Right atrium auricular region (tissue), 2 donors: ENCODE measurements at regions not wholly inside any gene's neighbourhood (a gene's known extent, or its start where the extent isn't known, plus 50 kb on each side); places are given as distances from the start of the nearest gene placed in this dataset.

ENCODE experiments used
- DNase-seq: peaks from one replicate; pipeline ENCODE4 v3.0.0-alpha.2; 2019; ENCODE audit warnings: low spot score
- H3K27ac ChIP-seq, 2 donors: fragments of 200-600 bp; sonication (generic); 1 replicate in 1 of 2; 2 replicates in 1 of 2; pipeline ENCODE4 v1.5.1; 2016 to 2019
- H3K27me3 ChIP-seq, 2 donors: fragments of 200-600 bp; sonication (generic); one replicate each; pipeline versions ENCODE4 v1.5.1 to v1.6.0; 2017 to 2019
- H3K36me3 ChIP-seq: fragments of 200-600 bp; sonication (generic); one replicate; pipeline ENCODE4 v1.5.1; 2016
- H3K4me1 ChIP-seq, 2 donors: fragments of 200-600 bp; sonication (generic); one replicate each; pipeline versions ENCODE4 v1.5.1 to v1.6.0; 2017 to 2019
- H3K4me3 ChIP-seq, 2 donors: fragments of 200-600 bp; sonication (generic); 1 replicate in 1 of 2; 2 replicates in 1 of 2; pipeline ENCODE4 v1.5.1; 2017 to 2019; ENCODE audit warnings: mild to moderate bottlenecking in 1 of 2, moderate library complexity in 1 of 2
- H3K9me3 ChIP-seq, 2 donors: fragments of 200-600 bp; sonication (generic); one replicate each; pipeline ENCODE4 v1.5.1; 2019
- TF ChIP-seq, protein P1 (sequence below), 2 donors: fragments of 200-600 bp; sonication (generic); IDR thresholded peaks; one replicate each; pipeline ENCODE4 v1.5.1; 2019; ENCODE audit warnings: antibody characterized with exemption in 2 of 2

DNA sequence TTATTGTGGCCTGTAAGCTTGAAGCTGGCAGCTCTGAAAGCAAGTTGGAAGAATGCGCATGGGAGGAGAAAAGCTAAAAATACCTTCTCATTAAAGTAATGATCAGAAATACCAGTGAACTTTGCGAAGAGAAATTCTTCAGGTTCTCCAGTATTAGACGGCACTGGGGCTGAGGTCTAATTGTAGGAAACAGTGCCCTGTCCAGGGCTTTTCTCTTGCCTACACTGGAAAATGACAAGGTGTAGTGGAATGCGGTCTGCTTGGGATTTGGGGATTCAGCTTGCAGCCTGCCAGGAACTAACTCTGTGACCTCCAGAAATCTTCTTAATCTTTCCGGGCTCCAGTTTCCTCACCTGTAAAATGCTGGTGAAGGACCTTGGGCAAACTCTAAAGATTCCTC lies 53.3 kb upstream of the KCNJ16 start:
- no peaks in the 10 kb centered on the region for H3K9me3 ChIP-seq
- H3K27ac ChIP-seq, result no peak overlapping the region
- peaks cover 0 to 11% of the 10 kb centered on the region in 2 donors for H3K4me1 ChIP-seq
- H3K36me3 ChIP-seq, result no peaks in the 10 kb centered on the region
- no peaks in the 10 kb centered on the region for H3K27me3 ChIP-seq
- no peak overlapping the region for H3K4me3 ChIP-seq
- DNase-seq, result no peak
- TF ChIP-seq, protein P1, sequence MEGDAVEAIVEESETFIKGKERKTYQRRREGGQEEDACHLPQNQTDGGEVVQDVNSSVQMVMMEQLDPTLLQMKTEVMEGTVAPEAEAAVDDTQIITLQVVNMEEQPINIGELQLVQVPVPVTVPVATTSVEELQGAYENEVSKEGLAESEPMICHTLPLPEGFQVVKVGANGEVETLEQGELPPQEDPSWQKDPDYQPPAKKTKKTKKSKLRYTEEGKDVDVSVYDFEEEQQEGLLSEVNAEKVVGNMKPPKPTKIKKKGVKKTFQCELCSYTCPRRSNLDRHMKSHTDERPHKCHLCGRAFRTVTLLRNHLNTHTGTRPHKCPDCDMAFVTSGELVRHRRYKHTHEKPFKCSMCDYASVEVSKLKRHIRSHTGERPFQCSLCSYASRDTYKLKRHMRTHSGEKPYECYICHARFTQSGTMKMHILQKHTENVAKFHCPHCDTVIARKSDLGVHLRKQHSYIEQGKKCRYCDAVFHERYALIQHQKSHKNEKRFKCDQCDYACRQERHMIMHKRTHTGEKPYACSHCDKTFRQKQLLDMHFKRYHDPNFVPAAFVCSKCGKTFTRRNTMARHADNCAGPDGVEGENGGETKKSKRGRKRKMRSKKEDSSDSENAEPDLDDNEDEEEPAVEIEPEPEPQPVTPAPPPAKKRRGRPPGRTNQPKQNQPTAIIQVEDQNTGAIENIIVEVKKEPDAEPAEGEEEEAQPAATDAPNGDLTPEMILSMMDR (IDR thresholded peaks at IDR 0.05), result no peak

DNA sequence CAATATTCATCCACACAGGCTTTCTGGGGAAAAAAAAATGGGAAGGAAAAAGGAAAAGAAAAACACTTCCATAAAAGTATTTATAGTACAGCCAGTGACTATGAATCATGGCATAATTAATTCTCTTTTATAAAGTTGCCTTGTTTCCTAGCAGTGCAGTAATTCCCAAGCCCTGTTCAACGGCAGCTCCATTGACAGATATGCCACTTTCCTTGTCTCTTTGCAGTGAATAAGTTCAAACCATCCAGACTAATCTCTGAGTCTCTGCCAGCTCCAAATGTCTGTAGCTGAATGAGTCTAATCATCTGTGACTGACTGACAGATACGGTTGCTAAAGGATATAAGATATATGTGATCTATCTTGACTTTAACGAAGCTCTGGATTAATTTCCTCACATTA lies 52.9 kb upstream of the KCNJ16 start:
- no peaks in the 10 kb centered on the region for H3K27me3 ChIP-seq
- no peak for DNase-seq
- TF ChIP-seq, protein P1 (IDR thresholded peaks at IDR 0.05), result no peak
- H3K27ac ChIP-seq, result no peak overlapping the region
- H3K4me3 ChIP-seq, result no peak overlapping the region
- no peaks in the 10 kb centered on the region for H3K9me3 ChIP-seq
- no peaks in the 10 kb centered on the region for H3K36me3 ChIP-seq
- peaks cover 0 to 11% of the 10 kb centered on the region in 2 donors for H3K4me1 ChIP-seq

DNA sequence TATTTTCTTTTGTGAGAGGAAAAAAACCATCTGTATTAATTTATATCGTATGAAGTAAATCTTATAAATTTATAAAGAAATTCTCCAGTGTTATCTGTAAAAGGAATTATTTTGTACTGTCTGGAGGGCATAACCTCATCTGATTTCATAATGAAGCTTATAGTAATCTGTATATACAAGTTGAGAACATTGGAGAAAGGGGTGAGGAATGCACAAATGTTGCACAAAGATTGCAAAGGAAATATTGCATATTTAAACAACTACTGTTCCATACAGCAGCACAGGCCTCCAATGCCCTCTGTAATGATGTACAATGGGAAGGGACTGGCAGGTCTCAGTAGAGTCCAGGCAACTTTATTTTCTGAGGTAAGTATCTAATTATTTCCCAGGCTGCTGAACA lies 50.8 kb upstream of the KCNJ16 start:
- no peaks in the 10 kb centered on the region for H3K27me3 ChIP-seq
- no peaks in the 10 kb centered on the region for H3K9me3 ChIP-seq
- no peak overlapping the region for H3K4me3 ChIP-seq
- peaks cover 0 to 11% of the 10 kb centered on the region in 2 donors for H3K4me1 ChIP-seq
- TF ChIP-seq, protein P1 (IDR thresholded peaks at IDR 0.05), result no peak
- no peaks in the 10 kb centered on the region for H3K36me3 ChIP-seq
- no peak overlapping the region for H3K27ac ChIP-seq
- DNase-seq, result no peak
